ENCODE measurements at regions not wholly inside any gene's neighbourhood (a gene's known extent, or its start where the extent isn't known, plus 50 kb on each side); places are given as distances from the start of the nearest gene placed in this dataset.

DNA sequence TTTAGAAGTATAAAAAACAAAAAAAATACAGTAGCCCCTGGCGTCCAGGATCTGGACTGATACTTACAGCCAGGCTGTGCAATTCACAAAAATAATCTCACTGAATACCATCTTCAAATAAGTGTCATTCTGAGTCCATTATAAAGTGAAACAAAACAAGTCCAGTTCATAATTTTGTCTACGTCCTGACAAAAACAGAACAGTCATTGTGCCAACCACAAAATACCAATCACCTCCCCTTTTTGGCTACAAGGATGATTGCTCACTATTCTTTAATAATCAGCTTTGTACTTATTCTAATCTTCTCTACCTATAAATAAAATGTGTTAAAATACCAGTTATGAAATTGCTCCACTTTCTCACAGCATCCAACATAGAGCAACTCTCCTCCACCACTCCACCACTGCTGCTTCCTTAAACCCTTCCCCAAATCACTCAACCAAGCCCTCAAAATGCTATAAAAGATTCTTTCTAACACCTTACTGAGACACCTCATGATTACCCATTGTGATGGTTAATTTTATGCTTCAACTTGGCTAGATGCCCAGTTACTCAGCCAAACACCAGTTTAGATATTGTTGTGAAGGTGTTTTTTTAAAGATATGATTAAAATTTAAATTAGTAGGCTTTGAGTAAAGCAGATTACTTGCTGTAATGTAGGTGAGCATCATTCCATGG lies 479.8 kb upstream of the SEMA3A start:
- DNase-seq, result no peak

GRCh38 chr7:84669177-84669732 lies 474.7 kb upstream of the SEMA3A start:
- no peak for DNase-seq

GRCh38 chr7:84668116-84668515 lies 473.5 kb upstream of the SEMA3A start:
- DNase-seq, result no peak

GRCh38 chr7:84666651-84667050 lies 472.1 kb upstream of the SEMA3A start:
- no peak for DNase-seq

DNA sequence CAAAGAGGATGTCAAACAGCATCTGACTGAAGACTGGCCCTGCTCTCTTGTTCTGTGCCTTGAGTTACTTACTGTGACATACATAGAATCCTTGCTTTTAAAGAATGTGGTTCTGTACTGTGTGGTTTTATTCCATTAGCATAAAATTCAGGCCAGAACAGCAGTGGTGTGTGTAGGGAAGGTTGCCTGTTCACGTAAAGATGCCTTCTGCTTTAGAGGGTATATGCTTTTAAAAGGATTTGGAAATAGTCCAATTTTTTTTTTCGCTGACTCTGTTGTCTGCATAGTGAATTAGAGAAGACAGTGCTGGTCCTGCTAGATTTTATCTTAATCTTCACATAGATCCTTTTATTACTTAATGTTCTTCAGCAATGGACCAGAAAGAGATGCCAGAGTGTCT lies 470.8 kb upstream of the SEMA3A start:
- no peak for DNase-seq

GRCh38 chr7:84664626-84665025 lies 470.0 kb upstream of the SEMA3A start:
- DNase-seq, result no peak

GRCh38 chr7:84663224-84663623 lies 468.6 kb upstream of the SEMA3A start:
- no peak for DNase-seq

- no peak for DNase-seq
Observed at GRCh38 chr7:84658286-84658685, 463.7 kb upstream of the SEMA3A start.

DNA sequence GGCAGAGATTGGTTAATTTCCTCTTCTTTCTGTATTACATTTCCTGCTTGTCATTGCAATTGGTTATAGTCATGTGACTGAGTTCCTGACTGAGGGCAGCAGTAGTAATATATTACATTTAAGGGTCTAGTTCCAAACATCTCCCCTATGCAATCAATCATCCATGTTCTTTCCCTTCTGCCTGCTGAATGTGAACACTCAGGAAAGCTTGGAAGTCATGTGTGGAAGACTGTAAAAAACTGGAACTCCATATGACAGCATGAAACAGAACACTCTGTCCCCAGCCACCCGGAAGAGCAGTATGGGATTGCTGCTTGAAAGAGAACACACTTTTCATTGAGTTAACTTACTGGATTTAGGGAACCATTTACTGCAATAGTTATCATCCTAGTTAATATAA lies 459.7 kb upstream of the SEMA3A start:
- DNase-seq, result no peak

- DNase-seq, result no peak
Observed at GRCh38 chr7:84651876-84652275, 457.3 kb upstream of the SEMA3A start.

- no peak for DNase-seq
Observed at GRCh38 chr7:84647797-84648757, 453.5 kb upstream of the SEMA3A start.

- no peak for DNase-seq
Observed at GRCh38 chr7:84642611-84643010, 448.0 kb upstream of the SEMA3A start.

DNA sequence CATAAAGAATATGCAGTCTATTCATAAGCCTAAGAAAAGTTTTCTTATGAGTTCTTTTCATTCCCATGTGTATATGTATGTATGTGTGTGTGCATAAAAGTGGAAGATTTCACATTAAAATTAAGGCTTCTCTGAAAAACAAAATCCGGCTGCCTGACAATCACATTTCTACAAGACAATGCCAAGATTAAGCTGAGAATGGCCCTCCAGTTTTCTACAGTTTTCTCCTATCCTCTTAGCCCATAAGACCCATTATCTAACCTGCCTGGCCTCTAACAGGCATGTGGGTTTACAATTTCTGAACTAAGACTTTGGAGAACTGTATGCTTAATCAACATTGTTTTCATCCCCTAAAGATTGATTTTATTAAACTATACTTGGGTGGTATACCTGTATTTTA lies 446.0 kb upstream of the SEMA3A start:
- no peak for DNase-seq

DNA sequence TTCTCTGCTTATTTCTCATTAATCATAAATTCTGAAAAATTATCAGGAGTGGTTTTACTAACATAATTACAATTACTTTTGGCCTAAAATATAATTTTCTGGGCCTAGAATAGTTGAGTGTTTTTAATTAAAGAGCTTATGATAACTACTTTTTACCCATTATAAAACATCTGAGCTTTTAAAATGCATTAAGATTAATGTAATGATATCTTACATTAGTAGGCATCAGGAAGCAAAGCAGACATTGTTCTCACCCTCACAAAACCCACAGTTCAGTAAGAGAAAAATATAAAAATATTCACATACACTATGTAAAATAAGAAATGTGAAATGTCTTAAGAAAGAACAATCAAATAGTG lies 443.7 kb upstream of the SEMA3A start:
- no peak for DNase-seq

- no peak for DNase-seq
Observed at GRCh38 chr7:84637568-84638338, 443.2 kb upstream of the SEMA3A start.

- DNase-seq, result no peak
Observed at GRCh38 chr7:84631913-84632312, 437.3 kb upstream of the SEMA3A start.

- DNase-seq, result no peak
Observed at GRCh38 chr7:84629640-84630318, 435.2 kb upstream of the SEMA3A start.

GRCh38 chr7:84629216-84629615 lies 434.6 kb upstream of the SEMA3A start:
- no peak for DNase-seq

DNA sequence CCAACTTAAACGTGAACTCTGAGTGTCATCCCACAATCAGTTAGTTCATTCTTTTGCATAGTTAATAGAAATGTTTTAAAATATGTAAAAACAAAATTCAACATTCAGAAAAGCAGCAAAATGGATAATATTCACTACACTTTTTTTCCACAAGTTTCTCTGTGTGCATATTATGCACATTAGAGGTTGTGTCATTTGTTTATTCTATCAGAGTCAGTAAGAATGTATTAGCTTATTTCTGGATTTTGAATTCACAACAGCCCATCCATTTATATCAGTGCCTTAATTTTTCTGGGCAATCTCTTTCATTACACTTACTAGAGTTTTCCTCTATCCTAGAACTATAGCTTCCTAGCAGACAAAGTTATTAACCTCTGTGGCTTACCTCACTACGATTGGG lies 432.7 kb upstream of the SEMA3A start:
- no peak for DNase-seq

- DNase-seq, result no peak
Observed at GRCh38 chr7:84624927-84625326, 430.3 kb upstream of the SEMA3A start.

GRCh38 chr7:84624527-84624926 lies 429.9 kb upstream of the SEMA3A start:
- DNase-seq, result no peak

DNA sequence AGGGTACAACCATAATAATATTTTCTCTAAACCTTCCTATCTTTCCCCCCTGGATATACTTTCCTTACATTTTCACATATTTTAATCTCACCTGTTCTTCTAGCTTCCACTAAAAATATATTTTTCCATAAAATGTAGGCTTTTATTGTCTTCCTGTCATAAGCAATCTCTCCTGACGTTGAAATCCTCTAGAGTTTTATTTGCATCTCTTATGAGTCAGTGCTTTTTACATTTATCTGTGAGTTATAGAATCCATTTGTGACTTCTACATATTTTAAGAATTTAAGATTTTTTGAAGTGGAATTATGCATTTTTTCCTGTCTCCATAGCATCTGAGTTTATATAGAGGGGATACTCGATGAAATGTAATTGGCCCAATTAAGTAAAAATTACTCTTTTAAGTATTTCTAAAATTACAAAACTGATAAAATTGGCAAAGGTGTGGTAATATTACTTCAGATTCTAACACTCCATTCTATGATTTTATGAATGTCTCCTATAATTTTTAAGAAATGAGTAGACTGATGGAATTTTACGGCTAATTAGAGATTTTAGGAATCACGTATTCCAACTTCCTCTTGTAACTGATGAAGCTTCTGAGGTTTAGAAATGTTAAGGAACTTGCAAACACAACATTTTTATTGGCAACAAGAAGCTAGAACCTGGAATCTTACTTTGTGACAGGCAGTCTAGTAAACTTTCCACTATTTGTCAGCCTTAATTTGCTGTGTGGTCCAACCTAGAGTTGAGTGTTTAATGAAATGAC lies 422.9 kb upstream of the SEMA3A start:
- no peak for DNase-seq

All from NCI-H187 treated with DMSO at 0.1 percent for 48 hours (cell line).